OCI-LY3 (cell line): ENCODE measurements at regions not wholly inside any gene's neighbourhood (a gene's known extent, or its start where the extent isn't known, plus 50 kb on each side); places are given as distances from the start of the nearest gene placed in this dataset.

Experiments used
- H2AFZ ChIP-seq: fragments of 200-600, 300-600 bp; shearing (Covaris generic); 2 replicates; pipeline ENCODE4 v1.6.0; 2014; ENCODE audit warnings: antibody characterized with exemption, low read depth, low read length
- H3K27ac ChIP-seq: fragments of 200-600, 300-600 bp; sonication (generic); 2 replicates; pipeline ENCODE4 v1.5.1; 2014; ENCODE audit warnings: mild to moderate bottlenecking, low read length, moderate library complexity, mixed read lengths
- H3K27me3 ChIP-seq: fragments of 200-600, 300-600 bp; sonication (generic); 2 replicates; pipeline ENCODE4 v1.6.1; 2014; ENCODE audit warnings: low read depth, low read length, mixed read lengths
- H3K36me3 ChIP-seq: fragments of 200-600, 300-600 bp; sonication (generic); replicated peaks from 2 replicates; pipeline ENCODE3; 2014; ENCODE audit warnings: low read depth, low read length, mixed read lengths
- H3K4me1 ChIP-seq: fragments of 300-600, 200-600 bp; sonication (generic); 2 replicates; pipeline ENCODE4 v1.6.1; 2014; ENCODE audit warnings: low read length, mixed read lengths
- H3K4me2 ChIP-seq: fragments of 200-600, 300-600 bp; sonication (generic); 2 replicates; pipeline ENCODE4 v1.6.1; 2014; ENCODE audit warnings: low read length, mixed read lengths
- H3K4me3 ChIP-seq: fragments of 300-600, 200-600 bp; sonication (generic); 2 replicates; pipeline ENCODE4 v1.5.1; 2014; ENCODE audit warnings: antibody characterized with exemption, mild to moderate bottlenecking, low read length, moderate library complexity
- H3K79me2 ChIP-seq: fragments of 300-600, 200-600 bp; shearing (Covaris generic); 2 replicates; pipeline ENCODE4 v1.6.1; 2014; ENCODE audit warnings: mild to moderate bottlenecking, low read length, mixed read lengths
- H3K9ac ChIP-seq: fragments of 300-600, 200-600 bp; shearing (Covaris generic); 2 replicates; pipeline ENCODE4 v1.6.0; 2014; ENCODE audit warnings: mild to moderate bottlenecking, low read length, moderate library complexity
- H3K9me3 ChIP-seq: fragments of 200-600, 300-600 bp; shearing (Covaris generic); 2 replicates; pipeline ENCODE4 v1.6.1; 2014; ENCODE audit warnings: low read length, mixed read lengths; ENCODE audit not compliant: insufficient read depth
- H4K20me1 ChIP-seq: fragments of 200-600, 300-600 bp; sonication (generic); 2 replicates; pipeline ENCODE4 v1.6.1; 2016; ENCODE audit warnings: low read length, mixed read lengths; ENCODE audit not compliant: insufficient read depth
- CTCF ChIP-seq: fragments of 200-600, 300-600 bp; sonication (generic); IDR thresholded peaks from 2 replicates; pipeline ENCODE4 v1.5.1; 2014; ENCODE audit warnings: antibody characterized with exemption, low read length, low read depth
- EZH2phosphoT487 ChIP-seq: fragments of 200-600 bp; shearing (Covaris generic); IDR thresholded peaks from 2 replicates; pipeline ENCODE4 v1.6.1; 2018; ENCODE audit warnings: antibody characterized with exemption, mixed run types, low read depth

- no peaks in the 10 kb centered on the region for H3K36me3 ChIP-seq
- no peaks in the 10 kb centered on the region for H3K79me2 ChIP-seq
These were observed 309.3 kb upstream of the ACTBL2 start for GRCh38 chr5:57791875-57792274.

GRCh38 chr5:57785946-57786345 is 303.3 kb upstream of the ACTBL2 start:
- no peak overlapping the region for H3K27ac ChIP-seq
- H3K27me3 ChIP-seq, result no peaks in the 10 kb centered on the region
- H3K4me2 ChIP-seq, result no peak overlapping the region
- H3K9ac ChIP-seq, result no peak overlapping the region
- H2AFZ ChIP-seq, result no peak overlapping the region
- H4K20me1 ChIP-seq, result no peaks in the 10 kb centered on the region
- no peaks in the 10 kb centered on the region for H3K79me2 ChIP-seq
- no peaks in the 10 kb centered on the region for H3K4me1 ChIP-seq
- TF ChIP-seq CTCF (no peak), EZH2phosphoT487 (no peak)
- H3K4me3 ChIP-seq, result no peak overlapping the region
- no peaks in the 10 kb centered on the region for H3K9me3 ChIP-seq
- no peaks in the 10 kb centered on the region for H3K36me3 ChIP-seq

More at GRCh38 chr5:57791875-57792274, 309.3 kb upstream of the ACTBL2 start:
- TF ChIP-seq EZH2phosphoT487, result no peak
- TF ChIP-seq CTCF, result no peak
- no peak overlapping the region for H3K27ac ChIP-seq
- no peaks in the 10 kb centered on the region for H4K20me1 ChIP-seq
- H3K4me1 ChIP-seq, result no peaks in the 10 kb centered on the region
- H3K27me3 ChIP-seq, result no peaks in the 10 kb centered on the region
- no peaks in the 10 kb centered on the region for H3K9me3 ChIP-seq
- no peak overlapping the region for H3K4me3 ChIP-seq
- no peak overlapping the region for H2AFZ ChIP-seq
- H3K9ac ChIP-seq, result no peak overlapping the region
- H3K4me2 ChIP-seq, result no peak overlapping the region

GRCh38 chr5:57784121-57784520 is 301.5 kb upstream of the ACTBL2 start:
- Histone ChIP-seq H3K27me3 (no peaks in the 10 kb centered on the region), H3K4me2 (no peak overlapping the region), H4K20me1 (no peaks in the 10 kb centered on the region), H3K36me3 (no peaks in the 10 kb centered on the region), H3K9ac (no peak overlapping the region), H3K4me3 (no peak overlapping the region), H3K4me1 (no peaks in the 10 kb centered on the region), H3K79me2 (no peaks in the 10 kb centered on the region), H3K27ac (no peak overlapping the region), H2AFZ (no peak overlapping the region), H3K9me3 (no peaks in the 10 kb centered on the region)
- TF ChIP-seq EZH2phosphoT487, result no peak
- TF ChIP-seq CTCF, result no peak

- Histone ChIP-seq H3K4me2 (no peak overlapping the region), H3K9ac (no peak overlapping the region), H4K20me1 (no peaks in the 10 kb centered on the region), H3K4me1 (no peaks in the 10 kb centered on the region), H3K79me2 (no peaks in the 10 kb centered on the region), H3K27ac (no peak overlapping the region), H3K27me3 (no peaks in the 10 kb centered on the region), H3K4me3 (no peak overlapping the region), H3K9me3 (no peaks in the 10 kb centered on the region), H2AFZ (no peak overlapping the region), H3K36me3 (no peaks in the 10 kb centered on the region)
- no peak for TF ChIP-seq EZH2phosphoT487
- no peak for TF ChIP-seq CTCF
These were observed 301.1 kb upstream of the ACTBL2 start for GRCh38 chr5:57783693-57784092.
